IPS DF 6.9 (cell line): ENCODE measurements at regions not wholly inside any gene's neighbourhood (a gene's known extent, or its start where the extent isn't known, plus 50 kb on each side); places are given as distances from the start of the nearest gene placed in this dataset.

Experiments
- DNase-seq: peaks from one replicate; pipeline ENCODE4 v3.0.0-alpha.2; 2013; ENCODE audit warnings: low read depth, low spot score
- H3K27ac ChIP-seq: one replicate; pipeline ENCODE4 v1.5.1; 2013; ENCODE audit warnings: low read length, control low read depth
- H3K27me3 ChIP-seq: 2 replicates; pipeline ENCODE4 v1.6.1; 2013; ENCODE audit warnings: mild to moderate bottlenecking, low read length; ENCODE audit not compliant: control insufficient read depth, insufficient read depth
- H3K36me3 ChIP-seq: 2 replicates; pipeline ENCODE4 v1.6.1; 2013; ENCODE audit warnings: low read length; ENCODE audit not compliant: control insufficient read depth, insufficient read depth
- H3K4me1 ChIP-seq: 2 replicates; pipeline ENCODE4 v1.6.1; 2013; ENCODE audit warnings: low read length; ENCODE audit not compliant: control insufficient read depth, insufficient read depth
- H3K4me3 ChIP-seq: 2 replicates; pipeline ENCODE4 v1.5.1; 2013; ENCODE audit warnings: mild to moderate bottlenecking, low read length
- H3K9me3 ChIP-seq: 2 replicates; pipeline ENCODE4 v1.6.1; 2013; ENCODE audit warnings: low read length, inconsistent platforms; ENCODE audit not compliant: control insufficient read depth, insufficient read depth
- WGBS: extraction: QIAGEN DNeasy Blood & Tissue Kit; methylation state at CpG from one replicate; pipeline ENCODE4 v1.1.7; 2013; ENCODE audit warnings: mixed read lengths, missing lambda C conversion rate; ENCODE audit not compliant: insufficient read length, insufficient coverage; 5-methylcytosine and 5-hydroxymethylcytosine counted together

DNA sequence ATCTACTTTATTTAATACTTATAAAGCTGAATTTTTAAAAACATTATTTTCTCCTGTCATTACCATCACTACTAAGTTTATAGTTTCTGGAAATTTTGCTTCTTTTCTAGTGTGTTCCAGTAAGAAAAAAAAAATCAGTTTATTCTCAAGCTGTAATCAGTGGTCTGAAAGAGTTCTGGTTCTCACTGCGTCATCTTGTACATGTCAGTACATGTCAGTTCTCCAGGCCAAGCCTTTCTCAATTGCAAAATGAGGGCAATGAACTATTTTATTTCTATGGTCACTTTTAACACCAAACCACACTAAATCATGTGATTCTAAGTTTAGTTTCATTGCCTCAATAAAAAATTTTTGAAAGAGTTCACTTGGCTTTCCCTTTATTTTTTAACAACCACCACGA, 468.9 kb upstream of the LRFN5 start:
- H3K36me3 ChIP-seq = no peaks in the 10 kb centered on the region
- H3K27me3 ChIP-seq = no peaks in the 10 kb centered on the region
- H3K9me3 ChIP-seq = no peaks in the 10 kb centered on the region
- no CpG with 5 or more reads among the region's 2 CpGs for WGBS
- no peak overlapping the region for H3K27ac ChIP-seq
- DNase-seq = no peak
- H3K4me1 ChIP-seq = no peaks in the 10 kb centered on the region
- H3K4me3 ChIP-seq = no peak overlapping the region

DNA sequence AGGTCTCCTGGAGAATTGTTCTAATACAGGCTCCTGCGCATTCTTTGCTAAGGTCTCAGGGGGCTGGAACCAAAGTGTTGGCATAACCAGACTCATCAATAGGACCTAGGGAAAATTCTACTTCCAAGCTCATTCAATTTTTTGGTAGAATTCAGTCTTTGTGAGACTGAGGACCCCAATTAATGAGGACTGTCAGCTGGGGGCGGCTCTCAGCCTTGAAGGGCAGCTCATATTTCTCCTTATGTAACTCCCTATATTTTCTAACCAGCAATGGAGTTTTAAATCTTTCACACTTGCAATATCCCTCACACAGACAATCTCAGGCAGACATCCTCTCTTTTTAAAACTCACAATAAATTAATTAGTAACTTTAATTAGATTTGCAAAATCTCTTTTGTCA, 476.4 kb upstream of the LRFN5 start:
- no peak overlapping the region for H3K4me3 ChIP-seq

DNA sequence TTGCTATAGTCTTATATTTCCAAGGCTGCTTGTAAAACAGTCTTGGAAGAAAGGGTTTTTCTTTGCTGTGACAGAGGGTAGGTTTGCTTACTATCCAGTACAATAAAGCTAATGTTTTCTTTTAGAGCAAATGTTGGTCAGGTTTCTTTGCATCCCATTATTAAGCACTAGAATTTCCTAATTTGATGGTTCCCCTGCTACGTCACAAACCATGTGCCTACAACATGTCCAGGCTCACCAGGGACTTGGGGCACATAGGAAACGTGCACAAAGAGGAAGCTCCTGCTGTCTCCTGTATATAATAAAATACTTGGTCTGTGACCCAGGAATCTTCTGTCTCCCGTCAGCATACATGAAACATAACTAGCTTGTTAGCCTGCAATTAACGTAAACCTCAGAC, 486.3 kb upstream of the LRFN5 start:
- Histone ChIP-seq H3K27me3 (no peaks in the 10 kb centered on the region), H3K36me3 (no peaks in the 10 kb centered on the region), H3K9me3 (no peaks in the 10 kb centered on the region), H3K4me3 (no peak overlapping the region), H3K27ac (no peak overlapping the region), H3K4me1 (no peaks in the 10 kb centered on the region)
- DNase-seq = no peak
- no CpG with 5 or more reads among the region's 4 CpGs for WGBS

More for the DNA sequence above, 476.4 kb upstream of the LRFN5 start:
- Histone ChIP-seq H3K27me3 (no peaks in the 10 kb centered on the region), H3K27ac (no peak overlapping the region), H3K4me1 (no peaks in the 10 kb centered on the region), H3K36me3 (no peaks in the 10 kb centered on the region), H3K9me3 (no peaks in the 10 kb centered on the region)
- no peak for DNase-seq
- WGBS = no CpG with 5 or more reads among the region's 2 CpGs

DNA sequence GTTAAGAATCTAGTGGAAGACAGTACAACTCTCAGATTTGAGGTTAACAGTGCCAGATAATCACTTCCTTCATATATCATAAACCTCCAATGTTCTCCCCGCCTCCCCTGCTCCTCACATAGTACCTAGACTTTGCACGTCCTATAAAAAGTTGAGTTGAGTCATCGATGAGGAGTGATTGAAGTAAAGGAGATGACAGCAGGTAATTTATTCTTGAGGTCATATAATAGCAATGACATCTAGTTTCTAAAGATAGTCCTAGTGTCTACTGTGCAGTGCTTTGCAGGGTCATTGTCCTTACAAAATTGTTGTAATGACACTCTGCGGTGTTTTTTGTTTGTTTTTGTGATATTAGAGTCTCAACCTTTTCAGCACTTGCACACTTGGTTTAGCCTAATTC, 510.5 kb upstream of the LRFN5 start:
- no peak overlapping the region for H3K27ac ChIP-seq
- no CpG with 5 or more reads among the region's 4 CpGs for whole genome bisulfite sequencing
- no peak for DNase-seq
- no peaks in the 10 kb centered on the region for H3K9me3 ChIP-seq
- no peak overlapping the region for H3K4me3 ChIP-seq
- H3K4me1 ChIP-seq = no peaks in the 10 kb centered on the region
- no peaks in the 10 kb centered on the region for H3K27me3 ChIP-seq
- H3K36me3 ChIP-seq = no peaks in the 10 kb centered on the region

DNA sequence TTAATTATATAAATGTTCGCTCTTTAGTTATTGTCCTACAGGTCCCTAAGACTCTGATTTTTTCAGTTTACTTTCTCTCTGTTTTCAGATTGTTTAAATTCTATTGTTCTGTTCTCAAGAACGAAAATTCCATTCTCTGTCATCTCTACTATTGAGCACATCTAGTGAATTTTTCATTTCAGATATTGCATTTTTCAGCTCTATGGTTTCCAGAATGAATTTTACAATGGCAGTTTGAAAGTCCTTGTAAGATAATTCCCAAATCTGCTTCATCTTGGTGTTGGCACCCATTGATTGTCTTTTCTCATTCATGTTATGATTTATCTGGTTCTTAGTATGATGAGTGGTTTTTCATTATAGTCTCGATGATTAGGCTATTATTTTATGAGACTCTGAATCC, 519.6 kb upstream of the LRFN5 start:
- Histone ChIP-seq H3K4me1 (no peaks in the 10 kb centered on the region), H3K27ac (no peak overlapping the region), H3K36me3 (no peaks in the 10 kb centered on the region), H3K4me3 (no peak overlapping the region), H3K27me3 (no peaks in the 10 kb centered on the region), H3K9me3 (no peaks in the 10 kb centered on the region)
- no CpG with 5 or more reads among the region's 3 CpGs for WGBS
- no peak for DNase-seq

DNA sequence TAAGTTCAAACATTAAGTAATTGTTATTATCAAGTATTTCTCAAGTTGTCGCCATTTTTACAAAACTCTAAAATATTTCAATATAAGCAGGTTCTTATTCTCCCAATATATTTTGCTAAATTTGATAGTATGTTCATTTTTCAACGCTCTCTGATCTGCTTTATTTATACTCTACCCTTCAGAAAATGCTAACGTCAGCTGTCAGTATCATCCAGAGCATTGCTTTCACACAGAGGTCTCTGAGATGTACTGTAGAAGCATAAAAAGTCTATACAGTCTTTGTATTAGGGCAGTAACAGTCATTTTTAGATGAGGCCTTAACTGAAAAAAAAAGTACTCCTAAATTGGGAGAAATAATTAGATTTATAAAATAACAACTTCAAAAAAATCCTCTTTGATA, 533.1 kb upstream of the LRFN5 start:
- WGBS = no CpG with 5 or more reads among the region's 3 CpGs
- Histone ChIP-seq H3K27me3 (no peaks in the 10 kb centered on the region), H3K36me3 (no peaks in the 10 kb centered on the region), H3K4me3 (no peak overlapping the region), H3K4me1 (no peaks in the 10 kb centered on the region), H3K9me3 (no peaks in the 10 kb centered on the region), H3K27ac (no peak overlapping the region)
- DNase-seq = no peak

DNA sequence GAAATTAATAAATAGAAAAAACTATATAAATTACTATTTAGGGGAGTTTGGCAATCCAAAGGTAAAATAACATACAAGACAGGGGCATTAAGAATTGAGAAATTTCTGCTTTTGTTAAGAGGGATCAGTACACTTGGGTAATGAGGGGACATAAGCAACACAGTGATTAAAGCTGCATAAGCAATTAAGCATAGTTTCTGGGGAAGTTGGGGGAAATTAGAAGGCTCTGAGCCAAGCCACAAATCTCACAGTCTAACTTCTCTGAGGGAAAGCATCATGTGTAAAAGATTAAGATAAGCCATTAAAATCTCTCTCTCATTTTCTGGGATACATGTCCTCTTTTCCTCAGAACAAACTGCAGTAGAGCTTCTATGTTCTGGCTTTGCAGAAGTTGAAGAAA, 533.9 kb upstream of the LRFN5 start:
- Histone ChIP-seq H3K9me3 (no peaks in the 10 kb centered on the region), H3K4me1 (no peaks in the 10 kb centered on the region), H3K27me3 (no peaks in the 10 kb centered on the region), H3K27ac (no peak overlapping the region), H3K36me3 (no peaks in the 10 kb centered on the region), H3K4me3 (no peak overlapping the region)
- no peak for DNase-seq

DNA sequence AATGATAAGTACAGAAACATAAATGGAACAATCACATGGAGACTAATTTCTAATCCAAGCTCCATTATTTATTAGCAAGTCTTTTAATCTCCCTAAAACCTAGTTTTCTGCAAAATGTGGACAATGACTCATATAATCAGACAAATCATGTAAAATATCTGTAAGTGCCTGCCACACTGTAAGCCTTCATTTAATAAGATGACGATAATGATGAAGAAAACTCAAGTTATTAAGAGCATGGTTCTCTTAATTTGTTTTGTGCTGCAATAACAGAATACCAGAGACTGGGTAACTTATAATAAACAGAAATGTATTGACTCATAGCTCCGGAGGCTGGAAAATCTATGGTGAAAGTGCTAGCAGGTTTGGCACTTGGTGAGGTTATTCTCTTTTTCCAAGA, 535.3 kb upstream of the LRFN5 start:
- no peaks in the 10 kb centered on the region for H3K36me3 ChIP-seq
- H3K9me3 ChIP-seq = no peaks in the 10 kb centered on the region
- no CpG with 5 or more reads among the region's 2 CpGs for WGBS
- DNase-seq = no peak
- no peak overlapping the region for H3K27ac ChIP-seq
- H3K4me3 ChIP-seq = no peak overlapping the region
- no peaks in the 10 kb centered on the region for H3K4me1 ChIP-seq
- no peaks in the 10 kb centered on the region for H3K27me3 ChIP-seq

DNA sequence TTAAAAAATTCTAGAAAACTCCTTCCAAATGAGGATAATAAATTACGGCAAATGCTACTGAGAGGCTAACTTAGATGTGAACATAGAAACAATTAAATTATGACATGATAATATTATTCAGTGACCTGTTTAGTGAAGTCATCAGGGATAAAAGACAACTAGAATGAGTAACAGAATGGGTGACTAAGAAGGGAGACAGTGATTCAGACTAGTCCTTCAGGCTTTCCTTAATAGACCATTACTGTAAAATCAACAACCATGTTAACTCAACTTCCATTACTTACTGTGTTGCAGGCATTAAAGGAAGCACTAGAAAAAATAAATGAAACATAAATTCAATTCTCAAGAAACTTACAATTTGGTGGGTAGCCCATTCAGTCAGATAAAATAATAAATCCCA, 543.9 kb upstream of the LRFN5 start:
- no peaks in the 10 kb centered on the region for H3K36me3 ChIP-seq
- no peak for DNase-seq
- no peak overlapping the region for H3K27ac ChIP-seq
- WGBS = no CpG with 5 or more reads among the region's 1 CpG
- H3K9me3 ChIP-seq = no peaks in the 10 kb centered on the region
- no peaks in the 10 kb centered on the region for H3K27me3 ChIP-seq
- H3K4me1 ChIP-seq = no peaks in the 10 kb centered on the region
- no peak overlapping the region for H3K4me3 ChIP-seq

DNA sequence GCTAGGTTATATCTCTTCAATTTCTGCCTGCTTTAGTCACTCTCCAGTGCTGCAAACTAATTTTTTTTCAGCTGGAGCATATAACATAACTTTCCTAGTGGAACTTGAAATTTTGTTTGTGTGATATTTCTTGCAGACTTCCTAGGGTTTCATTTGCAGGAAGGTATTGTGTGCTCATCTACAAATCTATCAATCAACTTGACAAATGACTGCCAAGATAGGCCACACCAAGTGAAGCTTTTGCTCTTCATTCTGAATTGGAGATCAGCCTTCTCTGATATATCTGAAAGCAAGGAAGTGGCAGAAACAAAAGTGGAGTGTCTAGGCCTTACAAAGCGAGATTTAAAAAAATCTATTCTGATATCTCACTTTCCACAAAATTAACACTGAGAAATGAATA, 551.1 kb upstream of the LRFN5 start:
- H3K27me3 ChIP-seq = no peaks in the 10 kb centered on the region
- H3K4me1 ChIP-seq = no peaks in the 10 kb centered on the region
- no peak overlapping the region for H3K4me3 ChIP-seq
- H3K9me3 ChIP-seq = no peaks in the 10 kb centered on the region
- no CpG with 5 or more reads among the region's 1 CpG for WGBS
- no peak for DNase-seq
- H3K27ac ChIP-seq = no peak overlapping the region
- H3K36me3 ChIP-seq = no peaks in the 10 kb centered on the region

DNA sequence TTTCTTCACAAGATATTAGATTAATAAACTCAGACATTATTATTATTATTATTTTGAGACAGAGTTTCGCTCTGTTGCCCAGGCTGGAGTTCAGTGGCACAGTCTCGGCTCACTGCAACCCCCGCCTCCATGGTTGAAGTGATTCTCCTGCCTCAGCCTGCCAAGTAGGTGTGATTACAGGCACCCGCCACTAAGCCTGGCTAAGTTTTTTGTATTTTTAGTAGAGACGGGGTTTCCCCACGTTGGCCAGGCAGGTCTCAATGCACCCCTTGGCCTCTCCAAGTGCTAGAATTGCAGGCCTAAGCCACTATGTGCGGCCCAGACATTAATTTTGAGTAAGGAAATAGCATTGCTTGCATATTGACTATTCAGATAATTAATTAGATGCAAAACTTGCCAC, 554.9 kb upstream of the LRFN5 start:
- no peaks in the 10 kb centered on the region for H3K27me3 ChIP-seq
- no peaks in the 10 kb centered on the region for H3K4me1 ChIP-seq
- no peaks in the 10 kb centered on the region for H3K36me3 ChIP-seq
- WGBS = no CpG with 5 or more reads among the region's 7 CpGs
- no peak overlapping the region for H3K27ac ChIP-seq
- no peaks in the 10 kb centered on the region for H3K9me3 ChIP-seq
- DNase-seq = no peak
- no peak overlapping the region for H3K4me3 ChIP-seq
